ENCODE measurements at regions not wholly inside any gene's neighbourhood (a gene's known extent, or its start where the extent isn't known, plus 50 kb on each side); places are given as distances from the start of the nearest gene placed in this dataset.

- H3K36me3 ChIP-seq: no peaks in the 10 kb centered on the region
- TF ChIP-seq CTCF (IDR thresholded peaks at IDR 0.05): no peak
- H3K9me3 ChIP-seq: no peaks in the 10 kb centered on the region
- no peaks in the 10 kb centered on the region for H3K4me1 ChIP-seq (ENCODE audit: control insufficient read depth in 1 of 2, insufficient read depth in 1 of 2, low read depth in 1 of 2, low read length in 1 of 2)
- H3K27ac ChIP-seq: no peak overlapping the region
- no peaks in the 10 kb centered on the region for H3K27me3 ChIP-seq
- H3K4me3 ChIP-seq (ENCODE audit: low read depth in 1 of 2, low read length in 1 of 2): no peak overlapping the region
Measured at GRCh38 chr1:232555494-232556210, 74.3 kb downstream of the SIPA1L2 start.

GRCh38 chr1:232554409-232554808 is 75.5 kb downstream of the SIPA1L2 start:
- no peaks in the 10 kb centered on the region for H3K27me3 ChIP-seq
- H3K27ac ChIP-seq: no peak overlapping the region
- no peaks in the 10 kb centered on the region for H3K9me3 ChIP-seq
- TF ChIP-seq CTCF (IDR thresholded peaks at IDR 0.05): no peak
- H3K4me1 ChIP-seq (ENCODE audit: control insufficient read depth in 1 of 2, insufficient read depth in 1 of 2, low read depth in 1 of 2, low read length in 1 of 2): no peaks in the 10 kb centered on the region
- H3K4me3 ChIP-seq (ENCODE audit: low read depth in 1 of 2, low read length in 1 of 2): no peak overlapping the region
- no peaks in the 10 kb centered on the region for H3K36me3 ChIP-seq

GRCh38 chr1:232553809-232554208 is 76.1 kb downstream of the SIPA1L2 start:
- Histone ChIP-seq H3K36me3 (no peaks in the 10 kb centered on the region), H3K27me3 (no peaks in the 10 kb centered on the region), H3K4me1 (ENCODE audit: control insufficient read depth in 1 of 2, insufficient read depth in 1 of 2, low read depth in 1 of 2, low read length in 1 of 2) (no peaks in the 10 kb centered on the region), H3K27ac (no peak overlapping the region), H3K4me3 (ENCODE audit: low read depth in 1 of 2, low read length in 1 of 2) (no peak overlapping the region), H3K9me3 (no peaks in the 10 kb centered on the region)
- no peak for TF ChIP-seq CTCF (IDR thresholded peaks at IDR 0.05)

- no peak overlapping the region for H3K27ac ChIP-seq
- no peaks in the 10 kb centered on the region for H3K36me3 ChIP-seq
- no peak overlapping the region for H3K4me3 ChIP-seq (ENCODE audit: low read depth in 1 of 2, low read length in 1 of 2)
- H3K27me3 ChIP-seq: no peaks in the 10 kb centered on the region
- H3K4me1 ChIP-seq (ENCODE audit: control insufficient read depth in 1 of 2, insufficient read depth in 1 of 2, low read depth in 1 of 2, low read length in 1 of 2): no peaks in the 10 kb centered on the region
- no peaks in the 10 kb centered on the region for H3K9me3 ChIP-seq
- TF ChIP-seq CTCF (IDR thresholded peaks at IDR 0.05): no peak
Measured at GRCh38 chr1:232553050-232553754, 76.7 kb downstream of the SIPA1L2 start.

GRCh38 chr1:232551386-232551785 is 78.5 kb downstream of the SIPA1L2 start:
- Histone ChIP-seq H3K27me3 (no peaks in the 10 kb centered on the region), H3K4me3 (ENCODE audit: low read depth in 1 of 2, low read length in 1 of 2) (no peak overlapping the region), H3K27ac (no peak overlapping the region), H3K9me3 (no peaks in the 10 kb centered on the region), H3K4me1 (ENCODE audit: control insufficient read depth in 1 of 2, insufficient read depth in 1 of 2, low read depth in 1 of 2, low read length in 1 of 2) (no peaks in the 10 kb centered on the region), H3K36me3 (no peaks in the 10 kb centered on the region)
- no peak for TF ChIP-seq CTCF (IDR thresholded peaks at IDR 0.05)
